B cell (primary cell): ENCODE measurements at regions not wholly inside any gene's neighbourhood (a gene's known extent, or its start where the extent isn't known, plus 50 kb on each side); places are given as distances from the start of the nearest gene placed in this dataset.

Experiments
- EZH2 ChIP-seq: IDR thresholded peaks from 2 replicates; pipeline ENCODE4 v1.6.1; 2012; ENCODE audit warnings: borderline replicate concordance, low read depth, mild to moderate bottlenecking, moderate library complexity, low read length; ENCODE audit not compliant: insufficient read depth, poor library complexity, severe bottlenecking
- TF ChIP-seq, protein P1 (sequence below): fragments of 200-600 bp; IDR thresholded peaks from one replicate; pipeline ENCODE4 v1.8.0; 2022; ENCODE audit warnings: antibody characterized with exemption, mild to moderate bottlenecking

DNA sequence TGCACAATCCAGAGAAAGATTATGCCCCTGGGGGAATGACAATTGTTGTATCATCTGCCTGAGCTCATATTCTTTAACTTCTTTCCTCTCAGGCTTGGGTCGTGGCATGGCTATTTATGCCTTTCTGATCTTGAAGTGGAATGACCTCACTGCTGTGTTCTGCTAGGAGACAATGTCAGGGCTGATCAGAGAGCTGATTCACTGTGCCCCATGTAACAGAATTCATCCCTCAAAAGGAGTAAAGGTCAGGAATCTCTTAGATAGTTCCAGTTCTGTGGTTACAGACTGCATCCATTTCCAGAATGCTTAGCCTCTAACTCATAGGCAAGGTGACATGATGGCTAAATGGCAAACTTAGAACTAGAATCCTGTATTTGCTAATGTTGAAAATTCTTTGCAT lies 511.7 kb upstream of the CNTNAP5 start:
- TF ChIP-seq, protein P1, sequence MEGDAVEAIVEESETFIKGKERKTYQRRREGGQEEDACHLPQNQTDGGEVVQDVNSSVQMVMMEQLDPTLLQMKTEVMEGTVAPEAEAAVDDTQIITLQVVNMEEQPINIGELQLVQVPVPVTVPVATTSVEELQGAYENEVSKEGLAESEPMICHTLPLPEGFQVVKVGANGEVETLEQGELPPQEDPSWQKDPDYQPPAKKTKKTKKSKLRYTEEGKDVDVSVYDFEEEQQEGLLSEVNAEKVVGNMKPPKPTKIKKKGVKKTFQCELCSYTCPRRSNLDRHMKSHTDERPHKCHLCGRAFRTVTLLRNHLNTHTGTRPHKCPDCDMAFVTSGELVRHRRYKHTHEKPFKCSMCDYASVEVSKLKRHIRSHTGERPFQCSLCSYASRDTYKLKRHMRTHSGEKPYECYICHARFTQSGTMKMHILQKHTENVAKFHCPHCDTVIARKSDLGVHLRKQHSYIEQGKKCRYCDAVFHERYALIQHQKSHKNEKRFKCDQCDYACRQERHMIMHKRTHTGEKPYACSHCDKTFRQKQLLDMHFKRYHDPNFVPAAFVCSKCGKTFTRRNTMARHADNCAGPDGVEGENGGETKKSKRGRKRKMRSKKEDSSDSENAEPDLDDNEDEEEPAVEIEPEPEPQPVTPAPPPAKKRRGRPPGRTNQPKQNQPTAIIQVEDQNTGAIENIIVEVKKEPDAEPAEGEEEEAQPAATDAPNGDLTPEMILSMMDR, result no peak
- TF ChIP-seq EZH2, result no peak
